ENCODE measurements at regions not wholly inside any gene's neighbourhood (a gene's known extent, or its start where the extent isn't known, plus 50 kb on each side); places are given as distances from the start of the nearest gene placed in this dataset.

GRCh38 chr13:69410761-69411160 is 696.9 kb upstream of the ATXN8OS start:
- H3K27me3 ChIP-seq (ENCODE audit: insufficient read depth, low read depth): no peaks in the 10 kb centered on the region
- H3K79me2 ChIP-seq (ENCODE audit: insufficient read depth, low read depth): no peaks in the 10 kb centered on the region
- no peaks in the 10 kb centered on the region for H4K20me1 ChIP-seq (ENCODE audit: insufficient read depth)
- no peaks in the 10 kb centered on the region for H3K4me1 ChIP-seq (ENCODE audit: low read depth, poor library complexity, severe bottlenecking)
- H3K36me3 ChIP-seq (ENCODE audit: insufficient read depth): no peaks in the 10 kb centered on the region
- no peak for TF ChIP-seq CTCF (conservative IDR thresholded peaks at IDR 0.05; ENCODE audit: low read depth, low read length)
- no peak overlapping the region for H3K27ac ChIP-seq
- H2AFZ ChIP-seq (ENCODE audit: low read depth): no peak overlapping the region
- H3K4me2 ChIP-seq: no peak overlapping the region
- no peak overlapping the region for H3K4me3 ChIP-seq (IDR thresholded peaks at IDR 0.05; ENCODE audit: insufficient read depth, low read depth, low read length)
- no peak overlapping the region for H3K9ac ChIP-seq

GRCh38 chr13:69391756-69392155 is 715.9 kb upstream of the ATXN8OS start:
- no peak overlapping the region for H3K4me3 ChIP-seq (IDR thresholded peaks at IDR 0.05; ENCODE audit: insufficient read depth, low read depth, low read length)
- H3K27me3 ChIP-seq (ENCODE audit: insufficient read depth, low read depth): no peaks in the 10 kb centered on the region

GRCh38 chr13:69389899-69390298 is 717.7 kb upstream of the ATXN8OS start:
- Histone ChIP-seq H3K27me3 (ENCODE audit: insufficient read depth, low read depth) (no peaks in the 10 kb centered on the region), H4K20me1 (ENCODE audit: insufficient read depth) (no peaks in the 10 kb centered on the region), H3K79me2 (ENCODE audit: insufficient read depth, low read depth) (no peaks in the 10 kb centered on the region), H3K4me1 (ENCODE audit: low read depth, poor library complexity, severe bottlenecking) (no peaks in the 10 kb centered on the region), H3K36me3 (ENCODE audit: insufficient read depth) (no peaks in the 10 kb centered on the region), H3K9ac (no peak overlapping the region), H3K4me2 (no peak overlapping the region), H3K4me3 (IDR thresholded peaks at IDR 0.05; ENCODE audit: insufficient read depth, low read depth, low read length) (no peak overlapping the region), H3K27ac (no peak overlapping the region), H2AFZ (ENCODE audit: low read depth) (no peak overlapping the region)
- TF ChIP-seq CTCF (conservative IDR thresholded peaks at IDR 0.05; ENCODE audit: low read depth, low read length): no peak

More at GRCh38 chr13:69391756-69392155, 715.9 kb upstream of the ATXN8OS start:
- Histone ChIP-seq H3K9ac (no peak overlapping the region), H3K4me2 (no peak overlapping the region), H3K36me3 (ENCODE audit: insufficient read depth) (no peaks in the 10 kb centered on the region), H3K27ac (no peak overlapping the region), H3K79me2 (ENCODE audit: insufficient read depth, low read depth) (no peaks in the 10 kb centered on the region), H3K4me1 (ENCODE audit: low read depth, poor library complexity, severe bottlenecking) (no peaks in the 10 kb centered on the region), H2AFZ (ENCODE audit: low read depth) (no peak overlapping the region), H4K20me1 (ENCODE audit: insufficient read depth) (no peaks in the 10 kb centered on the region)
- TF ChIP-seq CTCF (conservative IDR thresholded peaks at IDR 0.05; ENCODE audit: low read depth, low read length): no peak

- H3K79me2 ChIP-seq (ENCODE audit: insufficient read depth, low read depth): no peaks in the 10 kb centered on the region
- no peak overlapping the region for H2AFZ ChIP-seq (ENCODE audit: low read depth)
- no peaks in the 10 kb centered on the region for H3K27me3 ChIP-seq (ENCODE audit: insufficient read depth, low read depth)
- no peak overlapping the region for H3K4me2 ChIP-seq
- no peak overlapping the region for H3K9ac ChIP-seq
- no peaks in the 10 kb centered on the region for H4K20me1 ChIP-seq (ENCODE audit: insufficient read depth)
- no peaks in the 10 kb centered on the region for H3K4me1 ChIP-seq (ENCODE audit: low read depth, poor library complexity, severe bottlenecking)
- no peak overlapping the region for H3K27ac ChIP-seq
- H3K36me3 ChIP-seq (ENCODE audit: insufficient read depth): no peaks in the 10 kb centered on the region
- no peak overlapping the region for H3K4me3 ChIP-seq (IDR thresholded peaks at IDR 0.05; ENCODE audit: insufficient read depth, low read depth, low read length)
- no peak for TF ChIP-seq CTCF (conservative IDR thresholded peaks at IDR 0.05; ENCODE audit: low read depth, low read length)
Observed at GRCh38 chr13:69373747-69374425, 733.7 kb upstream of the ATXN8OS start.
